DND-41 (cell line): ENCODE measurements at regions not wholly inside any gene's neighbourhood (a gene's known extent, or its start where the extent isn't known, plus 50 kb on each side); places are given as distances from the start of the nearest gene placed in this dataset.

Source experiments
- ATAC-seq: fragments of 200-7000 bp; cut with Tn5 transposase; 3 replicates; pipeline ENCODE4 v1.9.1; 2021; ENCODE audit warnings: low read depth; ENCODE audit not compliant: insufficient read depth
- DNase-seq: peaks from one replicate; pipeline ENCODE4 v3.0.0-alpha.2; 2020
- H2AFZ ChIP-seq: 2 replicates; pipeline ENCODE4 v1.6.0; 2012; ENCODE audit warnings: low read depth, low read length
- H3K27ac ChIP-seq: 2 replicates; pipeline ENCODE4 v1.5.1; 2012; ENCODE audit warnings: low read length, inconsistent platforms
- H3K27me3 ChIP-seq: fragments of 200-600 bp; sonication (generic); 2 replicates; pipeline ENCODE4 v1.6.0; 2012; ENCODE audit warnings: low read length, mild to moderate bottlenecking, inconsistent platforms; ENCODE audit not compliant: insufficient read depth, poor library complexity
- H3K36me3 ChIP-seq: 2 replicates; pipeline ENCODE4 v1.5.1; 2012; ENCODE audit warnings: low read length, inconsistent platforms; ENCODE audit not compliant: insufficient read depth
- H3K4me1 ChIP-seq: 2 replicates; pipeline ENCODE4 v1.5.1; 2012; ENCODE audit warnings: mild to moderate bottlenecking, low read length; ENCODE audit not compliant: insufficient read depth
- H3K4me2 ChIP-seq: 2 replicates; pipeline ENCODE4 v1.6.0; 2012; ENCODE audit warnings: mild to moderate bottlenecking, moderate library complexity, low read length, inconsistent platforms; ENCODE audit not compliant: insufficient read depth
- H3K4me3 ChIP-seq, 2 experiments: fragments of 200-600 bp in 1 of 2; shearing (Covaris generic) in 1 of 2; 2 replicates each; pipeline ENCODE4 v1.5.1; 2012 to 2016; ENCODE audit warnings: inconsistent platforms in 2 of 2, low read length in 2 of 2, mild to moderate bottlenecking in 2 of 2, low read depth in 1 of 2, moderate library complexity in 1 of 2
- H3K79me2 ChIP-seq: 2 replicates; pipeline ENCODE4 v1.6.0; 2012; ENCODE audit warnings: low read length, inconsistent platforms; ENCODE audit not compliant: insufficient read depth
- H3K9ac ChIP-seq: 2 replicates; pipeline ENCODE4 v1.6.0; 2012; ENCODE audit warnings: low read depth, mild to moderate bottlenecking, inconsistent platforms, low read length, moderate library complexity
- H3K9me3 ChIP-seq: 2 replicates; pipeline ENCODE4 v1.5.1; 2012; ENCODE audit warnings: low read length, moderate library complexity, mild to moderate bottlenecking, inconsistent platforms; ENCODE audit not compliant: insufficient read depth, severe bottlenecking
- H4K20me1 ChIP-seq: 2 replicates; pipeline ENCODE4 v1.6.0; 2012; ENCODE audit warnings: low read length; ENCODE audit not compliant: insufficient read depth
- CTCF ChIP-seq: IDR thresholded peaks from 2 replicates; pipeline ENCODE4 v1.5.1; 2012; ENCODE audit warnings: borderline replicate concordance, low read length, moderate library complexity, mild to moderate bottlenecking; ENCODE audit not compliant: poor library complexity, severe bottlenecking; ENCODE audit errors: extremely low read depth
- EZH2 ChIP-seq: IDR thresholded peaks from 3 replicates; pipeline ENCODE4 v1.6.1; 2012; ENCODE audit warnings: borderline replicate concordance, low read depth, mild to moderate bottlenecking, moderate library complexity, low read length, inconsistent platforms; ENCODE audit not compliant: severe bottlenecking

- Histone ChIP-seq H2AFZ (no peak overlapping the region), H3K36me3 (no peaks in the 10 kb centered on the region), H3K4me2 (no peak overlapping the region), H3K9me3 (no peaks in the 10 kb centered on the region), H3K4me3 (no peak overlapping the region), H3K79me2 (no peaks in the 10 kb centered on the region), H3K4me1 (no peaks in the 10 kb centered on the region), H3K9ac (no peak overlapping the region), H4K20me1 (no peaks in the 10 kb centered on the region), H3K27ac (no peak overlapping the region), H3K27me3 (no peaks in the 10 kb centered on the region)
- TF ChIP-seq CTCF (no peak), EZH2 (no peak)
- DNase-seq (no peak), ATAC-seq (no peak)
Observed at GRCh38 chr12:105455261-105455660, 124.8 kb downstream of the C12orf75 start.

GRCh38 chr12:105457026-105457425, 126.5 kb downstream of the C12orf75 start:
- no peak for TF ChIP-seq EZH2
- TF ChIP-seq CTCF = no peak
- Histone ChIP-seq H3K4me2 (no peak overlapping the region), H3K9me3 (no peaks in the 10 kb centered on the region), H3K4me1 (no peaks in the 10 kb centered on the region), H2AFZ (no peak overlapping the region), H4K20me1 (no peaks in the 10 kb centered on the region), H3K27me3 (peaks cover 2% of the 10 kb centered on the region), H3K27ac (no peak overlapping the region), H3K4me3 (no peak overlapping the region), H3K36me3 (no peaks in the 10 kb centered on the region), H3K79me2 (no peaks in the 10 kb centered on the region), H3K9ac (no peak overlapping the region)
- DNase-seq (no peak), ATAC-seq (no peak)

GRCh38 chr12:105459760-105460330, 129.4 kb downstream of the C12orf75 start:
- H3K27ac ChIP-seq = no peak overlapping the region
- DNase-seq (no peak), ATAC-seq (no peak)
- no peaks in the 10 kb centered on the region for H3K9me3 ChIP-seq
- TF ChIP-seq CTCF = no peak
- no peak for TF ChIP-seq EZH2
- peaks cover 2% of the 10 kb centered on the region for H3K27me3 ChIP-seq
- no peaks in the 10 kb centered on the region for H3K36me3 ChIP-seq
- H3K9ac ChIP-seq = no peak overlapping the region
- no peaks in the 10 kb centered on the region for H4K20me1 ChIP-seq
- H3K4me1 ChIP-seq = no peaks in the 10 kb centered on the region
- H3K79me2 ChIP-seq = no peaks in the 10 kb centered on the region
- H2AFZ ChIP-seq = no peak overlapping the region
- H3K4me3 ChIP-seq = no peak overlapping the region
- no peak overlapping the region for H3K4me2 ChIP-seq
